Natural killer cell treated with Interleukin-12 subunit alpha and Interleukin-12 subunit beta and Interleukin-15 and Interleukin-18, amount 100 ng/mL, for 72 hours (primary cell): ENCODE measurements at regions not wholly inside any gene's neighbourhood (a gene's known extent, or its start where the extent isn't known, plus 50 kb on each side); places are given as distances from the start of the nearest gene placed in this dataset.

ENCODE experiments used
- ATAC-seq, 2 donors: fragments of 150-1000 bp; cut with Tn5 transposase in 1 of 2; sonication (Bioruptor Pico), chemical (Tn5 transposase) in 1 of 2; 2 replicates each; pipeline ENCODE4 v1.10.0; 2021
- DNase-seq: peaks from one replicate; pipeline ENCODE4 v3.0.0; 2022; ENCODE audit warnings: low spot score
- H3K27ac Mint-ChIP-seq, 2 donors: 1 replicate in 1 of 2; 2 replicates in 1 of 2; pipeline ENCODE4 v1.8.0; 2022; ENCODE audit warnings: mixed read lengths in 2 of 2, mild to moderate bottlenecking in 1 of 2, moderate library complexity in 1 of 2
- H3K27me3 Mint-ChIP-seq, 2 donors: 1 replicate in 1 of 2; 2 replicates in 1 of 2; pipeline ENCODE4 v1.8.0; 2022; ENCODE audit warnings: mixed read lengths in 2 of 2
- H3K36me3 Mint-ChIP-seq: one replicate; pipeline ENCODE4 v1.8.0; 2022; ENCODE audit warnings: mixed read lengths
- H3K4me1 Mint-ChIP-seq, 2 donors: 1 replicate in 1 of 2; 2 replicates in 1 of 2; pipeline ENCODE4 v1.8.0; 2022; ENCODE audit warnings: low read depth in 2 of 2, mixed read lengths in 2 of 2, mild to moderate bottlenecking in 1 of 2
- H3K4me3 Mint-ChIP-seq: one replicate; pipeline ENCODE4 v1.8.0; 2022; ENCODE audit warnings: mixed read lengths
- H3K9me3 Mint-ChIP-seq: 2 replicates; pipeline ENCODE4 v1.8.0; 2022; ENCODE audit warnings: mixed read lengths

DNA sequence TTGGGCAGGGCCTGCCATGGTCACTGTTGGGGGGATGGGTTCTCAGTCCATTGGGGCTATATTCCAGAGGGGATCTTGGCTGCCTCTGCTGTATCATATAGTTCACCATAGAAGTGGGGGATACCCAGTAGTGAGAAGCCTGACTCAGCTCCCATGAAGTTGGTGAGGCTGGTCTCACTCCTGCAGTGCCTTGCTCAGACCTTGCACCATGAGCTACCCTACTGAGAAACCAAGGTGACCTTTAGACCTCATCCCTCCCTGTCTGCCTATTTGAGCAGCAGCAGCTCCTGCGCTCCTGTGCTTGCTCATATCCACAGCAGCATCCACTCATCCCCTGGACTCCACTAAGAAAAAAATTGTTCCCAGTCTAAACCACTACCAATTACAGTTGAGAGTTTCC is 56.0 kb upstream of the HEY2 start:
- ATAC-seq (peak; percentile 20 to 53), DNase-seq (no peak)
- peaks cover 6% of the 10 kb centered on the region for H3K9me3 Mint-ChIP-seq
- peaks cover 13% of the 10 kb centered on the region for H3K36me3 Mint-ChIP-seq
- H3K27me3 Mint-ChIP-seq, result peaks cover 37 to 76% of the 10 kb centered on the region in 2 donors
- no peak overlapping the region for H3K27ac Mint-ChIP-seq
- H3K4me3 Mint-ChIP-seq, result no peak overlapping the region
- no peaks in the 10 kb centered on the region for H3K4me1 Mint-ChIP-seq

DNA sequence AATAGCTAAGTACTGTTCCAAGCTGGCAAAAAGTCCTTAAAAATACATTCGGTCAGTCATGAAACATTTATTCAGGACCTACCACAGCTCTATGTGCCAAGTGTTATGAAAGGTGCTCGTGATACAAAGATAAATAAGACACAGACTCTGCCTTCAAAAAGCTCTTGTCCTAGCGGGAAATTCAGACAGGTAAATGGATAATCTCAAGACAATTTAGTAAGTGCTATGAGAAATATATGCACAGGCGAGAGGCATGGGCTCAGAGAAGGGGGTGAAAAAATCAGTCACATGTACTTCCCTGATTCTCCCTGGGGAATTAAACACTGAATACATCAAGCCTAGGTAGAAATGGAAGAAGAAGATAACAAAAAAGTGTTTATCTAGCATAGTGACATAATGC is 49.8 kb upstream of the HEY2 start:
- H3K4me3 Mint-ChIP-seq, result no peak overlapping the region
- no peaks in the 10 kb centered on the region for H3K4me1 Mint-ChIP-seq
- ATAC-seq, result no peak
- no peak overlapping the region for H3K27ac Mint-ChIP-seq
- H3K27me3 Mint-ChIP-seq, result peaks cover 28 to 45% of the 10 kb centered on the region in 2 donors
- no peaks in the 10 kb centered on the region for H3K36me3 Mint-ChIP-seq
- H3K9me3 Mint-ChIP-seq, result no peaks in the 10 kb centered on the region
- no peak for DNase-seq
